CD1c-positive myeloid dendritic cell (primary cell): ENCODE measurements at regions not wholly inside any gene's neighbourhood (a gene's known extent, or its start where the extent isn't known, plus 50 kb on each side); places are given as distances from the start of the nearest gene placed in this dataset.
"Not testable (repeated sequence)": the region's sequence is repeated elsewhere in the genome, so short reads cannot be mapped to it uniquely, and the experiment has no call there.

Source experiments
- DNase-seq: peaks from one replicate; pipeline ENCODE4 v3.0.0-alpha.2; 2016; ENCODE audit errors: extremely low spot score

DNA sequence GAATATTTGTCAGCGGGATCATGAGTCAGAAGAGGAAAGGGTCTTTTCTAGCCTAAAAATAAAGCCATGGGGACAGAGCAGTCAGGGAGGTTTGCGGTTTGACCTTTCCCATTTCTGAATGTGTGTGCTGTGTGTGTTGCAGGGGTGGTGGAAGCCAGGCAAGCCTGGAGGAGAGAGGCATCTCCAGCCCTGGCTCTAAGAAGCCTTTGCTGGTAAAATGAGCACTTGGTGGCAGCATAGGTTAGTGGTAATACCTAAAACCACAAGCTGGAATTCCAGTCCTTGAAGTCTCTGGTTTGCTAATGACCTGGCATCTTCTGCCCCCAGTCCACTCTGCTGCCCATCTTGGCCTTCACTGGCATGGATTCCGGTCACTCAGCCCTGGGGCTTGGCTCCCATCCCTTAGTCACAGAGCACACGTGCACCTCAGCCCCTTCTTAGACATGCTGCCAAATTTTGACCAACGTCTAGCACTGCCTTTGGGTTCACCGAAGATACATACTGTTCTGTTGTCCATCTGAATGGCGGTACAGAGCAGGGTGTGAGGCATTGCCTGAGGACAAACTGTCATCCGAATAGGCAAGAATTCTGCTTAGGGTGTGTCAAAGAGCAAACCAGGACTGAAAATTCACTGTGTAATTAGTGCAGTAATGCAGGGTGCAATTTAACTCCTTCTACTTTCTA lies 52.7 kb downstream of the KCNA5 start:
- DNase-seq, result no peak

DNA sequence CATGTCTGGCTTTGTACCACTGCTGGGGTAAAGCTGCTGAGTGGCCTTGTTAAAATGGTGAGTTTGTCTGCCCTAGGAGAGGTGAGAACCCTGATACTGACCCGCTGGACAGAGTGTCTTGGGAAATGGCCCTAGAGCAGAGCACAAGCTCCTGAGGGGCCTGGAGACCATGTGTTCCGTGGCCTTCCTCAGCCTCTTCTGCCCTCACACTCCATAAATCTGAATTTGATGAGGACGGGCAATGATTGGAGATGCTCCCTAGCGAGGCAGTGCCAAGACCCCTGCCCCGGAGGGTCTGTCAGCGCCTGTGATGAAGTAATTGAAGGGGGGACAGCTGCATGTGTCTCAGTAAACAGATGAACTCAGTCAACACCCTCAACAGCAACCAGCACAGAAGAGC lies 54.1 kb downstream of the KCNA5 start:
- DNase-seq, result no peak

- no peak for DNase-seq
Measured at GRCh38 chr12:5099136-5099535, 55.5 kb downstream of the KCNA5 start.

- DNase-seq, result no peak
Measured at GRCh38 chr12:5099591-5099990, 55.9 kb downstream of the KCNA5 start.

- no peak for DNase-seq
Measured at GRCh38 chr12:5101686-5102085, 58.0 kb downstream of the KCNA5 start.

DNA sequence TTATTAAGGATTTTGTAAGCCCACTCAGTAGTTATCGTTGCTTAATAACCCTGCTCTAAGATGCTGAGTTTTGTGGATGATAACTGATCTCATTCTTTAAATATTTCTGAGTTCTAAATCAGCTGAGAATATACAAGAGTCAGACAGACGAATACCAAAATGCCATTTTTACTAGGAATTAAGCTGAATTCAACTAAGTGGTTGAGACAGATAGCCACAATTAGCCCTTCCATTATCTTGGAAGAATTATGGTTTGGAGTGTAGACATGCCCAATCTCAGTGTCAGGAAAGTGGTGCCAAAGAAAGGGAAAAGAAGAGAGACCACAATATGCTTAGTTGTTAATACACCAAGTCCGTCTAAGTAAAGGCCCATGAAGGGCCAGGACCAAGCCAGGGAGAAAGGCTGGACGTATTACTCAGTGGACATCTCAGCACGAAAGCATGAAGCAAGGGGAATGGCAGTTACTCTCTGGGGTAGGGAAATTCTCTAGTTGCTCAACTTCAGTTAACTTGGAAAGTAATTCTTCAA lies 58.6 kb downstream of the KCNA5 start:
- no peak for DNase-seq

DNA sequence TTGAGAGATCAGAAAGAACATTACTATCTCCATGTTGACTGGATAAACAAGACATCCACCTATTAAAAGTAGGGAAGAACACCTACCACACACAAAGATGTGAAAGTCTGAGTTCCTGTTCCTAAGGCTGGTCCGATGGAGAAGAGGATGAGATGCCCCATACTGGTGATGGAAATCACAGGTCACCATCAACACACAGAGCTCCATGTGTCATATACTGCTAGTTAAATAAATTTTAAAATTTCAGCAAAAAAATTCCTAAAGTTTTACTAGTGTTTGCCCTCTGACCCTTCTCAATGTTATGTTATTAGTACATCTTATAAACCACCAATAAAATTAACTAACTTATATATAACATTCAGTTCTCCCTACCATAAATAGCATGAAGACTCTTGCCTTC lies 59.1 kb downstream of the KCNA5 start:
- no peak for DNase-seq

DNA sequence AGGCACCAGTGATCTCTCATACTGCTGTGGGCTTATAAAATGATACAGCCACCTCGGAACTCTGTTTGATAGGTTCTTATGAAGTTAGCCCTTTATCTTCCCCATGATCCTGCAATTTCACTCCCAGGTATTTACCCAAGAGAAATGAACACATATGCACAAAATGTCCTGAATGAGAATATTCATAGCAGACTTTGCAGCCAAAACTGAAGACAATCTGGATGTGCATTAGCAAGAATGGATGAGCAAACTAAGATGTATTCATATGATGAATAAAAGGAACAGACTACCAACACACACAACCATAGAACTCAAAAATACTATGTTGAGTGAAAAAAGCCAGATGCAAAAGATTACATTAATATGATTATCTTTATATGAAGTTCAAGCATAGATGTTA lies 66.7 kb downstream of the KCNA5 start:
- no peak for DNase-seq

DNA sequence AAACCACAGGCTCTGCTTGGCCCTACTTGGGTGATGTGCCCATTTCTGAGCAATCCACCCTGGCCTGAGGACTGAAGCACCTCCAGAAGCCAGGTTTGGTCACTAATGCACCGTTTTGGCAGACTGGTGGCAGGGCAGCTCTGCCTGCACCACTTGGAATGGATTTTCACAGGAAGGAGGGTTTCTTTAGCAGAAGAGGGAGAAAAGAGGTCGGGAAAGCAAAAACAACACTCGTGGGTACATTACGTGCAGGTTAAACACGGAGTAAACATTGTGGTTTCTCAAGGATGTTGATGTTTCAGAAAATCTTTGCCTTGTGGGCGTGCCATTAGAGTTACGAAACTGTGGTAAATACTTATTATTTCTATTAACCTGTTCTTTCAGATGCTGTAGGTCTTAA lies 70.8 kb downstream of the KCNA5 start:
- no peak for DNase-seq

DNA sequence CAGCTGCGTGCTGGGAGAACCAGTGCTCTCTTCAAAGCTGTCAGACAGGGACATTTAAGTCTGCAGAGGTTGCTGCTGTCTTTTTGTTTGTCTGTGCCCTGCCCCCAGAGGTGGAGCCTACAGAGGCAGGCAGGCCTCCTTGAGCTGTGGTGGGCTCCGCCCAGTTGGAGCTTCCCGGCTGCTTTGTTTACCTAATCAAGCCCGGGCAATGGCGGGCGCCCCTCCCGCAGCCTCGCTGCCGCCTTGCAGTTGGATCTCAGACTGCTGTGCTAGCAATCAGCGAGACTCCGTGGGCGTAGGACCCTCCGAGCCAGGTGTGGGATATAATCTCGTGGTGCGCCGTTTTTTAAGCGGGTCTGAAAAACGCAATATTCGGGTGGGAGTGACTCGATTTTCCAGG lies 78.1 kb downstream of the KCNA5 start:
- not testable (repeated sequence) for DNase-seq

DNA sequence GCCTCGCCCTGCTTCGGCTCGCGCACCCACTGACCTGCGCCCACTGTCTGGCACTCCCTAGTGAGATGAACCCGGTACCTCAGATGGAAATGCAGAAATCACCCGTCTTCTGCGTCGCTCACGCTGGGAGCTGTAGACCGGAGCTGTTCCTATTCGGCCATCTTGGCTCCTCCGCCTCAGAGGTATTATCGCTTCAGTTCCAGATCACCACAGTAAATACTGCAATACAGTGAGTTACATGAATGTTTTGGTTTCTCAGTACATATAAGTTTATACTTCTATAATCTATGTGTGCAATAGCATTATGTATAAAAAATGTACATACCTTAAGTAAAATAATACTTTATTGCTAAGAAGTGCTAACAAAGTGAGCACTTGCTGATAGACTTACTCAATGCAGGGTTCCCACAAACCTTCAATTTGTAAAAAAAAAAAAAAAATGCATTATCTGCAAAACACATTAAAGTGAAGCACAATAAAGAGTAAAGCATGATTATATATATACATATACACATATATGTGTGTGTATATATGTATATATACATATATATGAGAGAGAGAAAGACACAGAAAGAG lies 78.7 kb downstream of the KCNA5 start:
- DNase-seq, result not testable (repeated sequence)

DNA sequence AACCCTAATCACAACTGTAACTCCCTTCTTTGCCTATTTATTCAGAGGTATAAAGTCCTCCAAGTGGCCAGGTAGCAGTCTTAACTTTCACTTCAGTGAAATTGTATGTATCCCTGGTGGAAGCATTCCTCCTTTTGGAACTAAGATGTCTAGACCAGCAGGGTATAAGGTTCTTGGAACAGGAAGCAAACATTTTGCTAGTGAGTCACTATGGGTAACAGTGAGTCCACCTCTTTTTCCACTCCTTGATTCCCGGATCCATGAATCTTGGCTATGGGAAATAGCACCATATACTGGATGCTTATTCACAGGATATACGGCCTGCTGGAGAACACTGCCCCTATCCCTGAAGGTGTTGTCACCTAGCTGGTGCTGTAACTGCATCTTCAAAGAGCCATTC lies 80.2 kb downstream of the KCNA5 start:
- DNase-seq, result no peak

GRCh38 chr12:5124401-5124800 lies 80.7 kb downstream of the KCNA5 start:
- DNase-seq, result no peak

- no peak for DNase-seq
Measured at GRCh38 chr12:5134861-5135525, 91.3 kb downstream of the KCNA5 start.

GRCh38 chr12:5138256-5138655 lies 94.6 kb downstream of the KCNA5 start:
- DNase-seq, result no peak

- DNase-seq, result no peak
Measured at GRCh38 chr12:5138845-5139244, 95.2 kb downstream of the KCNA5 start.

- no peak for DNase-seq
Measured at GRCh38 chr12:5139751-5140150, 96.1 kb downstream of the KCNA5 start.

- no peak for DNase-seq
Measured at GRCh38 chr12:5140190-5140589, 96.5 kb downstream of the KCNA5 start.

DNA sequence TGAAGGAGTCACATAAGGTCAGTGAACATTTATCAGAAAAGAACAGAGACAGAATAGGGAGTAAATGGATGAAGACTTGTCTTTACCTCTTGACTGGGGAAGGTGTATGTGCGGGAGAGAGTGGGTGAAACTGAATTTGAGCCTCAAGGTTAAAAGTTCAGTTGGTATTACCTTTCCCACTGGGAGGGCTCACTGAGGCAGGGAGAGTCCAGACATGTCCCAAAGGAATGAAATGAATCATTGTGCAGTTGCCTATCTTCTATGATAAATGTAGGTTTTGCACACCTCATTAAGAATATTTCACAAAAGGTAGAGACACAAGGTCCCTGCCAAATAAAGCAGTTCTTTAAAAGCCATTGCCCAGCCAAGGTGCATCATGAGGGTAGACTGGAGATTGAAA lies 105.2 kb downstream of the KCNA5 start:
- no peak for DNase-seq

DNA sequence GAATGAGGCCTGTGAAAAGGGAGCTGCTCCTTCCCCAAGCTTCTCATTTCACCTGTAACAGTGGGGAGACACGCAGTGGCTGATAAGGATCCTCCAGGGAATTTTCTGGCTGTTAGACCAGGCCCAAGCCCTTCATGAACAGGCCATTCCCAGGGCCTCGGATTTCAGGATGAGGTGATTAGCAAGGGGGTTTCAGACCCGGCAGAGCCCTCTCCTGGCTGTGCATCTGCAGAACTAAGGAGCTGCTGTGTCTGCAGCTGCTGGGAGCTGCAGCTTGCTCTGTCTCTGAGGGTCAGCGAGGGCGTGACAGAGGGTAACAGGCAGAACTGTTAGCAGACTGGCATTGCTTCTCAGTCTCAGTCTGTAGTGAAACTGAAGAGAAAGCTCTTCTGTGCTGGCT lies 110.4 kb downstream of the KCNA5 start:
- no peak for DNase-seq

DNA sequence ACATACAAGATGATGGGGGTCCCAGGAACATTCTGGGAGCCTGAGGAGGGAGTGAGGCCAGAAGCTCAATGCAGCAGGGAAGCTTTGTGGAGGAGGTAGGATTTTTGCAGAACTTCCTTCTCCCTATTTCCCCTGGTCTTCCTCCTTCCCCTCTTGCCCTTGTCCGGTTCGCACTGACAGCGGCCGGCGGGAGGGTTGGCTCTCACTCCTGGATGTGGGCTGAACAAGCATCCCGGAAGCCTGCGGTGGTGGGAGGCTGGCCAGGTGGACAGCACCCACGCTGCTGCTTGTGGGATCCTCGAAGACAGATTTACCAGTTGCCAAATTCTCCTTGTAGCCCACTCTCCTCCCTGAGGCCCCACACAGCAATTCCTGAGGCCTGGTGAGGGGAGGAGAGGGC lies 112.2 kb downstream of the KCNA5 start:
- DNase-seq, result no peak

DNA sequence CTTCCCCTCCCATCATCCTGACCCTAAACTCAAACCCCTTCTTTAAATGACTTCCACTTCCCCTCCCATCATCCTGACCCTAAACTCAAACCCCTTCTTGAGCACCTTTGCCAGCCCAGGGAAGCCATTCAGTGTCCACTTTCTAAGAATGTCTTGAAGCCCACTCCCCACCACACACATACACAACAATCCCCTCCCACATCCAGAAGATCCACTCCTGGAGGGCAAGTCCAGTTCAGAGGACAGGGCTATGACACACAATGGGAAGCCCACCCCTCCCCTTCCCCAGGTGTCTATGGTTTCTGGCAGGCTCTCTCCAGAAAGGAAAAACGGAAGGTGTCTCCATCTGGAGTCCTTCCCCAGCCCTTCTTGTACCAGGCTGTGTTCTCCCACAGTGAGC lies 117.1 kb downstream of the KCNA5 start:
- DNase-seq, result no peak

GRCh38 chr12:5163661-5164060 lies 120.0 kb downstream of the KCNA5 start:
- no peak for DNase-seq
